GM23338 (cell line): ENCODE measurements at regions not wholly inside any gene's neighbourhood (a gene's known extent, or its start where the extent isn't known, plus 50 kb on each side); places are given as distances from the start of the nearest gene placed in this dataset.

Source experiments
- CREB1 ChIP-seq: fragments of 250-450 bp; sonication (Bioruptor Pico); IDR thresholded peaks from 2 replicates; pipeline ENCODE4 v1.5.0; 2020; ENCODE audit warnings: low read depth, mild to moderate bottlenecking, moderate library complexity
- CTCF ChIP-seq, 2 experiments: fragments of 200-600 bp in 1 of 2; sonication (generic) in 1 of 2; conservative IDR thresholded peaks; 2 replicates each; pipeline versions ENCODE4 v1.5.1 to v1.6.1; 2016 to 2017; ENCODE audit warnings: antibody characterized with exemption in 2 of 2, low read depth in 2 of 2, mild to moderate bottlenecking in 2 of 2, moderate library complexity in 1 of 2
- EZH2 ChIP-seq: fragments of 200-600 bp; sonication (generic); IDR thresholded peaks from one replicate; pipeline ENCODE4 v1.8.0; 2017; ENCODE audit warnings: antibody characterized with exemption, mild to moderate bottlenecking, low read depth; ENCODE audit not compliant: unreplicated experiment
- EZH2phosphoT487 ChIP-seq: fragments of 200-600 bp; sonication (generic); IDR thresholded peaks from one replicate; pipeline ENCODE4 v1.8.1; 2018; ENCODE audit warnings: antibody characterized with exemption; ENCODE audit not compliant: unreplicated experiment
- JUNB ChIP-seq: IDR thresholded peaks from one replicate; pipeline ENCODE4 v1.6.1; 2016; ENCODE audit warnings: antibody characterized with exemption; ENCODE audit not compliant: unreplicated experiment
- NANOG ChIP-seq: IDR thresholded peaks from 2 replicates; pipeline ENCODE4 v1.6.1; 2016; ENCODE audit warnings: antibody characterized with exemption, borderline replicate concordance
- POLR2AphosphoS5 ChIP-seq: IDR thresholded peaks from 2 replicates; pipeline ENCODE4 v1.6.1; 2016; ENCODE audit warnings: antibody characterized with exemption, low read depth
- STAT1 ChIP-seq: IDR thresholded peaks from one replicate; pipeline ENCODE4 v1.6.1; 2016; ENCODE audit warnings: antibody characterized with exemption; ENCODE audit not compliant: unreplicated experiment
- ZNF114 ChIP-seq: fragments of 250-450 bp; sonication (Bioruptor Pico); IDR thresholded peaks from 2 replicates; pipeline ENCODE4 v1.5.0; 2020; ENCODE audit warnings: mild to moderate bottlenecking, moderate library complexity
- ZNF331 ChIP-seq: fragments of 250-450 bp; sonication (Bioruptor Pico); IDR thresholded peaks from 2 replicates; pipeline ENCODE4 v1.5.0; 2020; ENCODE audit warnings: low read depth, mild to moderate bottlenecking, moderate library complexity
- ZNF462 ChIP-seq: fragments of 250-450 bp; sonication (Bioruptor Pico); IDR thresholded peaks from 2 replicates; pipeline ENCODE4 v1.5.0; 2020; ENCODE audit warnings: mild to moderate bottlenecking, moderate library complexity
- TF ChIP-seq, protein P1 (sequence below): IDR thresholded peaks from one replicate; pipeline ENCODE4 v1.6.1; 2018; ENCODE audit warnings: antibody characterized with exemption; ENCODE audit not compliant: unreplicated experiment
- TF ChIP-seq, protein P2 (sequence below): IDR thresholded peaks from 2 replicates; pipeline ENCODE4 v1.6.1; 2016; ENCODE audit warnings: antibody characterized with exemption

- TF ChIP-seq CTCF (conservative IDR thresholded peaks at IDR 0.05; ENCODE audit: low read depth in 2 of 2) (no peak), POLR2AphosphoS5 (no peak), EZH2 (no peak), NANOG (no peak), JUNB (no peak), EZH2phosphoT487 (no peak), CREB1 (CRISPR knock-in tag) (no peak), STAT1 (no peak), ZNF114 (CRISPR knock-in tag) (no peak), ZNF462 (CRISPR knock-in tag) (no peak), ZNF331 (CRISPR knock-in tag) (no peak)
- TF ChIP-seq, protein P1, sequence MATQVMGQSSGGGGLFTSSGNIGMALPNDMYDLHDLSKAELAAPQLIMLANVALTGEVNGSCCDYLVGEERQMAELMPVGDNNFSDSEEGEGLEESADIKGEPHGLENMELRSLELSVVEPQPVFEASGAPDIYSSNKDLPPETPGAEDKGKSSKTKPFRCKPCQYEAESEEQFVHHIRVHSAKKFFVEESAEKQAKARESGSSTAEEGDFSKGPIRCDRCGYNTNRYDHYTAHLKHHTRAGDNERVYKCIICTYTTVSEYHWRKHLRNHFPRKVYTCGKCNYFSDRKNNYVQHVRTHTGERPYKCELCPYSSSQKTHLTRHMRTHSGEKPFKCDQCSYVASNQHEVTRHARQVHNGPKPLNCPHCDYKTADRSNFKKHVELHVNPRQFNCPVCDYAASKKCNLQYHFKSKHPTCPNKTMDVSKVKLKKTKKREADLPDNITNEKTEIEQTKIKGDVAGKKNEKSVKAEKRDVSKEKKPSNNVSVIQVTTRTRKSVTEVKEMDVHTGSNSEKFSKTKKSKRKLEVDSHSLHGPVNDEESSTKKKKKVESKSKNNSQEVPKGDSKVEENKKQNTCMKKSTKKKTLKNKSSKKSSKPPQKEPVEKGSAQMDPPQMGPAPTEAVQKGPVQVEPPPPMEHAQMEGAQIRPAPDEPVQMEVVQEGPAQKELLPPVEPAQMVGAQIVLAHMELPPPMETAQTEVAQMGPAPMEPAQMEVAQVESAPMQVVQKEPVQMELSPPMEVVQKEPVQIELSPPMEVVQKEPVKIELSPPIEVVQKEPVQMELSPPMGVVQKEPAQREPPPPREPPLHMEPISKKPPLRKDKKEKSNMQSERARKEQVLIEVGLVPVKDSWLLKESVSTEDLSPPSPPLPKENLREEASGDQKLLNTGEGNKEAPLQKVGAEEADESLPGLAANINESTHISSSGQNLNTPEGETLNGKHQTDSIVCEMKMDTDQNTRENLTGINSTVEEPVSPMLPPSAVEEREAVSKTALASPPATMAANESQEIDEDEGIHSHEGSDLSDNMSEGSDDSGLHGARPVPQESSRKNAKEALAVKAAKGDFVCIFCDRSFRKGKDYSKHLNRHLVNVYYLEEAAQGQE = no peak
- TF ChIP-seq, protein P2, sequence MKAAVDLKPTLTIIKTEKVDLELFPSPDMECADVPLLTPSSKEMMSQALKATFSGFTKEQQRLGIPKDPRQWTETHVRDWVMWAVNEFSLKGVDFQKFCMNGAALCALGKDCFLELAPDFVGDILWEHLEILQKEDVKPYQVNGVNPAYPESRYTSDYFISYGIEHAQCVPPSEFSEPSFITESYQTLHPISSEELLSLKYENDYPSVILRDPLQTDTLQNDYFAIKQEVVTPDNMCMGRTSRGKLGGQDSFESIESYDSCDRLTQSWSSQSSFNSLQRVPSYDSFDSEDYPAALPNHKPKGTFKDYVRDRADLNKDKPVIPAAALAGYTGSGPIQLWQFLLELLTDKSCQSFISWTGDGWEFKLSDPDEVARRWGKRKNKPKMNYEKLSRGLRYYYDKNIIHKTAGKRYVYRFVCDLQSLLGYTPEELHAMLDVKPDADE = no peak
Observed at GRCh38 chr2:176446718-176447414, 177.6 kb downstream of the MTX2 start.
